Lower lobe of right lung (tissue), 2 donors: ENCODE measurements at regions not wholly inside any gene's neighbourhood (a gene's known extent, or its start where the extent isn't known, plus 50 kb on each side); places are given as distances from the start of the nearest gene placed in this dataset.

ENCODE experiments used
- ATAC-seq, 2 donors: fragments of 200-7000 bp; cut with Tn5 transposase; one replicate each; pipeline ENCODE4 v1.9.1; 2020 to 2022; ENCODE audit warnings: mild to moderate bottlenecking in 2 of 2, moderate library complexity in 2 of 2
- DNase-seq: peaks from one replicate; pipeline ENCODE4 v3.0.0-alpha.2; 2020
- H3K27ac ChIP-seq: fragments of 200-600 bp; one replicate; pipeline ENCODE4 v1.8.0; 2022
- H3K27me3 ChIP-seq: fragments of 200-600 bp; one replicate; pipeline ENCODE4 v1.8.0; 2022; ENCODE audit warnings: low read depth
- H3K36me3 ChIP-seq: fragments of 200-600 bp; one replicate; pipeline ENCODE4 v1.8.0; 2022; ENCODE audit warnings: mild to moderate bottlenecking
- H3K4me1 ChIP-seq: fragments of 200-600 bp; one replicate; pipeline ENCODE4 v1.8.0; 2022
- H3K4me3 ChIP-seq: fragments of 200-600 bp; one replicate; pipeline ENCODE4 v1.8.0; 2022; ENCODE audit warnings: mild to moderate bottlenecking
- H3K9me3 ChIP-seq: fragments of 200-600 bp; one replicate; pipeline ENCODE4 v1.8.0; 2022
- CTCF ChIP-seq: fragments of 200-600 bp; IDR thresholded peaks from one replicate; pipeline ENCODE4 v1.8.0; 2022; ENCODE audit warnings: antibody characterized with exemption, mild to moderate bottlenecking
- intact Hi-C: fragments of 100-400 bp; cut with DNase I; formaldehyde crosslinking; loops from one replicate; pipeline ENCODE4 v1.11.0; 2022
- donor health status: DM: no; HTN: yes; CAD: no; lungs with severe emphysema.

- H3K27me3 ChIP-seq = no peaks in the 10 kb centered on the region
- no peak for TF ChIP-seq CTCF
- H3K4me1 ChIP-seq = no peaks in the 10 kb centered on the region
- no peaks in the 10 kb centered on the region for H3K36me3 ChIP-seq
- DNase-seq = no peak
- intact Hi-C loops = no loop called here
- H3K4me3 ChIP-seq = no peak overlapping the region
- no peaks in the 10 kb centered on the region for H3K9me3 ChIP-seq
- no peak overlapping the region for H3K27ac ChIP-seq
- ATAC-seq = no peak
Measured at GRCh38 chr3:18778598-18778997, 353.5 kb upstream of the SATB1 start.

- no peaks in the 10 kb centered on the region for H3K9me3 ChIP-seq
- H3K36me3 ChIP-seq = no peaks in the 10 kb centered on the region
- TF ChIP-seq CTCF = no peak
- DNase-seq (no peak), ATAC-seq (no peak)
- H3K27ac ChIP-seq = no peak overlapping the region
- no peaks in the 10 kb centered on the region for H3K4me1 ChIP-seq
- intact Hi-C loops = no loop called here
- no peaks in the 10 kb centered on the region for H3K27me3 ChIP-seq
- H3K4me3 ChIP-seq = no peak overlapping the region
Measured at GRCh38 chr3:18778094-18778493, 353.0 kb upstream of the SATB1 start.

GRCh38 chr3:18775501-18775900 lies 350.4 kb upstream of the SATB1 start:
- no peak for ATAC-seq
- Histone ChIP-seq H3K36me3 (no peaks in the 10 kb centered on the region), H3K4me3 (no peak overlapping the region), H3K27me3 (no peaks in the 10 kb centered on the region), H3K4me1 (no peaks in the 10 kb centered on the region), H3K9me3 (no peaks in the 10 kb centered on the region), H3K27ac (no peak overlapping the region)
- intact Hi-C loops = no loop called here
- no peak for DNase-seq
- no peak for TF ChIP-seq CTCF

GRCh38 chr3:18774319-18775088 lies 349.4 kb upstream of the SATB1 start:
- no peak for DNase-seq
- no peak overlapping the region for H3K27ac ChIP-seq
- no peaks in the 10 kb centered on the region for H3K4me1 ChIP-seq
- H3K4me3 ChIP-seq = no peak overlapping the region
- no peaks in the 10 kb centered on the region for H3K9me3 ChIP-seq
- H3K27me3 ChIP-seq = no peaks in the 10 kb centered on the region
- intact Hi-C loops = no loop called here
- ATAC-seq = no peak
- TF ChIP-seq CTCF = no peak
- no peaks in the 10 kb centered on the region for H3K36me3 ChIP-seq

GRCh38 chr3:18772699-18773305 lies 347.7 kb upstream of the SATB1 start:
- no peak for TF ChIP-seq CTCF
- Histone ChIP-seq H3K27ac (no peak overlapping the region), H3K4me1 (no peaks in the 10 kb centered on the region), H3K27me3 (no peaks in the 10 kb centered on the region), H3K9me3 (no peaks in the 10 kb centered on the region), H3K4me3 (no peak overlapping the region), H3K36me3 (no peaks in the 10 kb centered on the region)
- ATAC-seq = no peak
- intact Hi-C loops = no loop called here
- no peak for DNase-seq
